MCF 10A (cell line): ENCODE measurements at regions not wholly inside any gene's neighbourhood (a gene's known extent, or its start where the extent isn't known, plus 50 kb on each side); places are given as distances from the start of the nearest gene placed in this dataset.

Source experiments
- BruUV-seq: library from RNA; stranded (reverse); fragments of 400-500 nt; replicated peaks from 2 replicates; lab custom pipeline; 2021; lab: Mats Ljungman, UMichigan
- CTCF ChIA-PET: fragments of 300-600 bp; sonication (Branson Sonifier 250); formaldehyde crosslinking; extraction: SDS; loops from one replicate; lab custom pipeline; 2021; ENCODE audit warnings: antibody characterized with exemption, inconsistent platforms; lab: Yijun Ruan, JAX
- POLR2A ChIA-PET: fragments of 300-600, 350-650 bp; sonication (Branson Sonifier 250); formaldehyde crosslinking; extraction: SDS; loops from one replicate; lab custom pipeline; 2020; ENCODE audit warnings: antibody characterized with exemption, inconsistent platforms; lab: Yijun Ruan, JAX
- DNase-seq: peaks from one replicate; pipeline ENCODE4 v3.0.0-alpha.2; 2018; ENCODE audit not compliant: unreplicated experiment
- H3K27ac Mint-ChIP-seq: one replicate; pipeline ENCODE4 v1.8.0; 2022; ENCODE audit warnings: mild to moderate bottlenecking, low read depth, mixed read lengths; ENCODE audit not compliant: unreplicated experiment
- H3K27me3 Mint-ChIP-seq: one replicate; pipeline ENCODE4 v1.8.0; 2022; ENCODE audit warnings: mixed read lengths; ENCODE audit not compliant: insufficient read depth, unreplicated experiment
- H3K36me3 Mint-ChIP-seq: one replicate; pipeline ENCODE4 v1.8.0; 2022; ENCODE audit warnings: mild to moderate bottlenecking, moderate library complexity, mixed read lengths; ENCODE audit not compliant: insufficient read depth, unreplicated experiment
- H3K4me1 Mint-ChIP-seq: one replicate; pipeline ENCODE4 v1.8.0; 2022; ENCODE audit warnings: mixed read lengths; ENCODE audit not compliant: insufficient read depth, unreplicated experiment
- H3K4me3 Mint-ChIP-seq: one replicate; pipeline ENCODE4 v1.8.0; 2022; ENCODE audit warnings: mild to moderate bottlenecking, moderate library complexity, mixed read lengths; ENCODE audit not compliant: unreplicated experiment
- H3K9me3 Mint-ChIP-seq: one replicate; pipeline ENCODE4 v1.8.0; 2022; ENCODE audit warnings: mixed read lengths; ENCODE audit not compliant: unreplicated experiment
- intact Hi-C: fragments of 100-400 bp; cut with micrococcal nuclease; formaldehyde crosslinking; loops from 2 replicates; pipeline ENCODE4 v1.14.1; 2022
- TF ChIP-seq, protein P1 (sequence below): fragments of 200-600 bp; IDR thresholded peaks from one replicate; pipeline ENCODE4 v1.8.0; 2022; ENCODE audit warnings: antibody characterized with exemption, mild to moderate bottlenecking; ENCODE audit not compliant: unreplicated experiment

GRCh38 chr9:8115570-8115969, 316.0 kb upstream of the DMAC1 start:
- Mint-ChIP-seq H3K4me1 (no peaks in the 10 kb centered on the region), H3K9me3 (peaks cover 20% of the 10 kb centered on the region), H3K36me3 (no peaks in the 10 kb centered on the region), H3K27ac (no peak overlapping the region), H3K27me3 (no peaks in the 10 kb centered on the region), H3K4me3 (no peak overlapping the region)
- CTCF ChIA-PET: no interaction called here
- no TSS peak for BruUV-seq
- POLR2A ChIA-PET: no interaction called here
- no peak for DNase-seq
- intact Hi-C loops: no loop called here
- TF ChIP-seq, protein P1, sequence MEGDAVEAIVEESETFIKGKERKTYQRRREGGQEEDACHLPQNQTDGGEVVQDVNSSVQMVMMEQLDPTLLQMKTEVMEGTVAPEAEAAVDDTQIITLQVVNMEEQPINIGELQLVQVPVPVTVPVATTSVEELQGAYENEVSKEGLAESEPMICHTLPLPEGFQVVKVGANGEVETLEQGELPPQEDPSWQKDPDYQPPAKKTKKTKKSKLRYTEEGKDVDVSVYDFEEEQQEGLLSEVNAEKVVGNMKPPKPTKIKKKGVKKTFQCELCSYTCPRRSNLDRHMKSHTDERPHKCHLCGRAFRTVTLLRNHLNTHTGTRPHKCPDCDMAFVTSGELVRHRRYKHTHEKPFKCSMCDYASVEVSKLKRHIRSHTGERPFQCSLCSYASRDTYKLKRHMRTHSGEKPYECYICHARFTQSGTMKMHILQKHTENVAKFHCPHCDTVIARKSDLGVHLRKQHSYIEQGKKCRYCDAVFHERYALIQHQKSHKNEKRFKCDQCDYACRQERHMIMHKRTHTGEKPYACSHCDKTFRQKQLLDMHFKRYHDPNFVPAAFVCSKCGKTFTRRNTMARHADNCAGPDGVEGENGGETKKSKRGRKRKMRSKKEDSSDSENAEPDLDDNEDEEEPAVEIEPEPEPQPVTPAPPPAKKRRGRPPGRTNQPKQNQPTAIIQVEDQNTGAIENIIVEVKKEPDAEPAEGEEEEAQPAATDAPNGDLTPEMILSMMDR: no peak

DNA sequence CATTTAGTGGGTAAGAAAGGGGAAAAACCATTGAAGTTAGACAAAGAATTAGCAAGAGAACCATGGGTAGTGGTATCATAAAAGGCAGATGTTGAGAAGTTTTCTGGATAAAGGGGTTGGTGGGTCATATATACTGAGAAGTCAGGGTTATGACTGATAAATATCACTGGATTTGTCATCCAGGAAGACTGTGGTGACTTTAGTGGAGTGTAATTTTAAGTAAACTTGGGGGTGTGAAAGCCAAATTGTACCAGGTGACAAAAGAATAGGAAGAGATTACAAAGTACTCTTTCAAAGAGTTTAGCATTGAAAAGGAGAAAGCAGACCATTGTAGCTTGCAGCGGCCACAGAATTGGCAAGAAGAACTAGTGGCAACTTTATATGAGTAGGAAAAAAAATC, 315.2 kb upstream of the DMAC1 start:
- Mint-ChIP-seq H3K36me3 (no peaks in the 10 kb centered on the region), H3K4me1 (no peaks in the 10 kb centered on the region), H3K27ac (no peak overlapping the region), H3K9me3 (peaks cover 15% of the 10 kb centered on the region), H3K4me3 (no peak overlapping the region), H3K27me3 (no peaks in the 10 kb centered on the region)
- ChIA-PET POLR2A (no interaction called here), CTCF (no interaction called here)
- DNase-seq: no peak
- TF ChIP-seq, protein P1: no peak
- intact Hi-C loops: no loop called here
- BruUV-seq: no TSS peak

DNA sequence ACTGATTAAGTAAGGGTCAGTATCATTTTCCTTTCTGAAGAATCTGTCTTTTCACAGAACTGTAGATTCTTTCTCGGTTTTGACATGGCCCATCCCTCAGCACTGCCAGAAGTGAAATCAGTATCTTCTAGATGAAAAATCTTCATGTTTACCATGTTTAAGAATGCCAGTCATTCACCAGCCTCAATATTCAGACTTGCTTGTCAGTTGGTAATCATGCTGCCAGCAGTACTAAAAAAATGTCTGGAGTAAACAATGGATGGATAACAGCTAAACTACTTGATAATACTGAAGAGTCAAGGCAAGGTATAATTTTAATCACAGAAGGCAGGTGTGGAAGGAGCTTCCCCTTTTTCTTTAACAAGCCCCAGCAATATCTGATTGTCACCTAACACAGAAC, 306.8 kb upstream of the DMAC1 start:
- H3K27ac Mint-ChIP-seq: no peak overlapping the region
- H3K4me3 Mint-ChIP-seq: no peak overlapping the region
- CTCF ChIA-PET: interaction anchor here (1.1 kb wide), 1 partner anchor 12 kb away, joined by 4 read pairs; no protein-coding TSS in a partner anchor
- intact Hi-C loops: no loop called here
- no peaks in the 10 kb centered on the region for H3K27me3 Mint-ChIP-seq
- H3K4me1 Mint-ChIP-seq: no peaks in the 10 kb centered on the region
- DNase-seq: no peak
- POLR2A ChIA-PET: no interaction called here
- no peaks in the 10 kb centered on the region for H3K36me3 Mint-ChIP-seq
- TF ChIP-seq, protein P1: no peak
- no TSS peak for BruUV-seq
- peaks cover 10% of the 10 kb centered on the region for H3K9me3 Mint-ChIP-seq

DNA sequence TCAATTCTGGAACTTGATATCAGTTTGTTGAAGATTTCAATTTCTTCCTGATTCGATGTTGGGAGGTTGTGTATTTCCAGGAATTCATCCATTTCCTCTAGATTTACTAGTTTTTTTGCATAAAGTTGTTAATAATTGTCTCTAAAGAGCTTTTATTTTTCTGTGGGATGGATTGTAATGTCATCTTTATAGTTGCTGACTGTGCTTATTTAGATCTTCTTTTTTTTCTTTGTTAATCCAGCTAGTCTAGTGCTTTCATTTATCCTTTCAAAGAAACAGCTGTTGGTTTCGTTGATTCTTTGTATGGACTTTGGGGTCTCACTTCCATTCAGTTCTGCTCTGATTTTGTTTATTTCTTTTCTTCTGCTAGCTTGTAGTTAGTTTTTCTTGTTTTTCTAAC, 302.0 kb upstream of the DMAC1 start:
- peaks cover 7% of the 10 kb centered on the region for H3K9me3 Mint-ChIP-seq
- H3K4me1 Mint-ChIP-seq: no peaks in the 10 kb centered on the region
- TF ChIP-seq, protein P1: no peak
- intact Hi-C loops: no loop called here
- no peak for DNase-seq
- no peaks in the 10 kb centered on the region for H3K36me3 Mint-ChIP-seq
- CTCF ChIA-PET: no interaction called here
- H3K27ac Mint-ChIP-seq: no peak overlapping the region
- POLR2A ChIA-PET: no interaction called here
- H3K4me3 Mint-ChIP-seq: no peak overlapping the region
- no TSS peak for BruUV-seq
- H3K27me3 Mint-ChIP-seq: no peaks in the 10 kb centered on the region
